Heart left ventricle (tissue), 13 donors: ENCODE measurements at regions not wholly inside any gene's neighbourhood (a gene's known extent, or its start where the extent isn't known, plus 50 kb on each side); places are given as distances from the start of the nearest gene placed in this dataset.
"Not testable (repeated sequence)": the region's sequence is repeated elsewhere in the genome, so short reads cannot be mapped to it uniquely, and the experiment has no call there.

Experiments
- POLR2A ChIP-seq, 2 donors: fragments of 450-650 bp; IDR thresholded peaks; one replicate each; pipeline ENCODE4 v1.6.1; 2017; ENCODE audit warnings: antibody characterized with exemption in 2 of 2, mild to moderate bottlenecking in 2 of 2, moderate library complexity in 2 of 2
- TF ChIP-seq, protein P1 (sequence below), 12 donors: fragments of 200-600 bp; sonication (generic) in 4 of 12; IDR thresholded peaks; one replicate each; pipeline versions ENCODE4 v1.5.0 to v1.8.0; 2018 to 2022; ENCODE audit warnings: antibody characterized with exemption in 12 of 12, mild to moderate bottlenecking in 5 of 12
- donor health status: ischemic (EF 13 %, LVEDD 7.1; RV severe dilation, severe dysfunction).
- donor health status: DM: no; HTN: yes; CAD: no.
- donor health status: DM: no; HTN: no; CAD: no.
- donor health status: ischemic (EF 25% LVEDD 6.9; RV normal size, moderate dysfunction).
- donor health status: ischemic (EF 25% LVEDD 5.7; RV mildly dilated, moderate dysfunction).
- donor health status: ischemic (EF 35%, LVEDD 5.7; RV mildly dilated, moderate dysfunction).
- donor health status: nonischemic (EF 11% LVEDD 7.7; RV severe dilation, severe dysfunction).
- donor health status: DM: yes; HTN: yes; CAD: no.
- donor health status: PGD.
- donor health status: ischemic (EF 29% LVEDD 5.4; RV normal size, mild dysfunction).
- donor health status: nonischemic (EF 23%, LVEDD 6.1; RV moderate dilation, normal function).

DNA sequence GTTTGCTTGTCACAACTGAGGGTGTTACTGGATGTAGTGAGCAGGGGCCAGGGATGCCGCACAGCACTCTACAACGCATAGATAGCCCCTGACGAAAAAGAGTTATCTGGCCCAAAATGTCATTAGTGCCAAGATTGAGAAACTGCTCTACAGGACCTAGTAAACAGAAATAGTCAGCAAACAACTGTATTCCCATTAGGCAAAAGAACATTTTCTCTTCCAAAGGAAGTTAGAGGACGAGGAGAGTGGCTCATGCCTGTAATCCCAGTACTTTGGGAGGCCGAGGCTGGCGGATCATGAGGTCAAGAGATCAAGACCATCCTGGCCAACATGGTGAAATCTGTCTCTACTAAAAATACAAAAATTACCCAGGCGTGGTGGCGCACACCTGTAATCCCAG, 189.1 kb downstream of the DUSP10 start:
- TF ChIP-seq, protein P1, sequence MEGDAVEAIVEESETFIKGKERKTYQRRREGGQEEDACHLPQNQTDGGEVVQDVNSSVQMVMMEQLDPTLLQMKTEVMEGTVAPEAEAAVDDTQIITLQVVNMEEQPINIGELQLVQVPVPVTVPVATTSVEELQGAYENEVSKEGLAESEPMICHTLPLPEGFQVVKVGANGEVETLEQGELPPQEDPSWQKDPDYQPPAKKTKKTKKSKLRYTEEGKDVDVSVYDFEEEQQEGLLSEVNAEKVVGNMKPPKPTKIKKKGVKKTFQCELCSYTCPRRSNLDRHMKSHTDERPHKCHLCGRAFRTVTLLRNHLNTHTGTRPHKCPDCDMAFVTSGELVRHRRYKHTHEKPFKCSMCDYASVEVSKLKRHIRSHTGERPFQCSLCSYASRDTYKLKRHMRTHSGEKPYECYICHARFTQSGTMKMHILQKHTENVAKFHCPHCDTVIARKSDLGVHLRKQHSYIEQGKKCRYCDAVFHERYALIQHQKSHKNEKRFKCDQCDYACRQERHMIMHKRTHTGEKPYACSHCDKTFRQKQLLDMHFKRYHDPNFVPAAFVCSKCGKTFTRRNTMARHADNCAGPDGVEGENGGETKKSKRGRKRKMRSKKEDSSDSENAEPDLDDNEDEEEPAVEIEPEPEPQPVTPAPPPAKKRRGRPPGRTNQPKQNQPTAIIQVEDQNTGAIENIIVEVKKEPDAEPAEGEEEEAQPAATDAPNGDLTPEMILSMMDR (IDR thresholded peaks at IDR 0.05): not testable (repeated sequence)
- TF ChIP-seq POLR2A (IDR thresholded peaks at IDR 0.05): not testable (repeated sequence)
